Spleen (tissue), 11 donors: ENCODE measurements at regions not wholly inside any gene's neighbourhood (a gene's known extent, or its start where the extent isn't known, plus 50 kb on each side); places are given as distances from the start of the nearest gene placed in this dataset.

Source experiments
- DNase-seq: peaks from one replicate; pipeline ENCODE4 v3.0.0-alpha.2; 2020
- H3K27ac ChIP-seq, 8 donors: fragments of 200-600 bp; sonication (generic) in 7 of 8; 1 replicate in 4 of 8; 2 replicates in 4 of 8; pipeline versions ENCODE4 v1.5.0 to v1.8.0; 2016 to 2021; ENCODE audit warnings: inconsistent platforms in 4 of 8, mild to moderate bottlenecking in 4 of 8, moderate library complexity in 1 of 8
- H3K27me3 ChIP-seq, 7 donors: fragments of 200-600 bp; sonication (generic) in 6 of 7; replicated peaks in 1 of 7; 1 replicate in 4 of 7; 2 replicates in 3 of 7; pipeline versions ENCODE4 v1.5.0 to v1.8.0; 2016 to 2021; ENCODE audit warnings: inconsistent platforms in 3 of 7, mild to moderate bottlenecking in 1 of 7
- H3K36me3 ChIP-seq, 6 donors: fragments of 200-600 bp; sonication (generic) in 5 of 6; 1 replicate in 4 of 6; 2 replicates in 2 of 6; pipeline versions ENCODE4 v1.5.0 to v1.8.0; 2016 to 2021; ENCODE audit warnings: inconsistent platforms in 2 of 6
- H3K4me1 ChIP-seq, 6 donors: fragments of 200-600 bp; sonication (generic) in 5 of 6; 1 replicate in 3 of 6; 2 replicates in 3 of 6; pipeline versions ENCODE4 v1.5.0 to v1.8.0; 2016 to 2021; ENCODE audit warnings: inconsistent platforms in 3 of 6
- H3K4me3 ChIP-seq, 8 donors: fragments of 200-600 bp; sonication (generic) in 7 of 8; 1 replicate in 4 of 8; 2 replicates in 4 of 8; pipeline versions ENCODE4 v1.5.0 to v1.8.0; 2016 to 2021; ENCODE audit warnings: inconsistent platforms in 4 of 8, mild to moderate bottlenecking in 4 of 8, moderate library complexity in 2 of 8
- H3K9me3 ChIP-seq, 8 donors: fragments of 200-600 bp; sonication (generic) in 7 of 8; 1 replicate in 4 of 8; 2 replicates in 4 of 8; pipeline versions ENCODE4 v1.5.0 to v1.8.0; 2016 to 2021; ENCODE audit warnings: inconsistent platforms in 4 of 8
- CTCF ChIP-seq, 11 experiments: fragments of 200-600 bp in 7 of 11; fragments of 450-650 bp in 4 of 11; sonication (generic) in 4 of 11; IDR thresholded peaks in 8 of 11; conservative IDR thresholded peaks in 3 of 11; 1 replicate in 7 of 11; 2 replicates in 4 of 11; pipeline versions ENCODE4 v1.4.0 to v1.8.0; 2016 to 2021; ENCODE audit warnings: antibody characterized with exemption in 11 of 11, inconsistent platforms in 4 of 11, mild to moderate bottlenecking in 1 of 11
- POLR2A ChIP-seq, 3 donors: fragments of 450-650 bp; IDR thresholded peaks; one replicate each; pipeline ENCODE4 v1.5.1; 2017; ENCODE audit warnings: antibody characterized with exemption in 3 of 3, mild to moderate bottlenecking in 1 of 3
- POLR2AphosphoS5 ChIP-seq, 3 donors: sonication (generic); formaldehyde crosslinking; IDR thresholded peaks; one replicate each; pipeline ENCODE4 v1.5.1; 2017; ENCODE audit warnings: antibody characterized with exemption in 3 of 3
- WGBS, 5 donors: extraction: QIAGEN DNeasy Blood & Tissue Kit in 3 of 5; methylation state at CpG; one replicate each; pipeline versions ENCODE4 v1.1.5 to v1.1.7; 2013 to 2018; 5-methylcytosine and 5-hydroxymethylcytosine counted together
- intact Hi-C: fragments of 100-400 bp; cut with DNase I; formaldehyde crosslinking; loops from one replicate; pipeline ENCODE4 v1.15.0; 2023; ENCODE audit warnings: low total_unique reads
- donor health status: healthy with polysubstance abuse.
- donor health status: DM: no; HTN: no; CAD: no; lungs with moderate emphysema.
- donor health status: DM: no; HTN: no; CAD: no.
- donor health status: Bipolar disorder and iron deficiency.
- donor health status: healthy.
- donor health status: DM: no; HTN: no; CAD: no.
- donor health status: DM: yes; HTN: yes; CAD: no.

- H3K4me1 ChIP-seq: no peaks in the 10 kb centered on the region
- no peaks in the 10 kb centered on the region for H3K9me3 ChIP-seq
- no peak for DNase-seq
- no peaks in the 10 kb centered on the region for H3K27me3 ChIP-seq
- 86 to 92% (median 91%) methylated on average over 3 of the region's 3 CpGs for WGBS, 5 donors
- no peaks in the 10 kb centered on the region for H3K36me3 ChIP-seq
- TF ChIP-seq CTCF (IDR thresholded peaks at IDR 0.05 in 8 of 11, conservative IDR thresholded peaks at IDR 0.05 in 3 of 11) (no peak), POLR2AphosphoS5 (IDR thresholded peaks at IDR 0.05) (no peak), POLR2A (IDR thresholded peaks at IDR 0.05) (no peak)
- intact Hi-C loops: no loop called here
- no peak overlapping the region for H3K27ac ChIP-seq
- no peak overlapping the region for H3K4me3 ChIP-seq
Observed at GRCh38 chr7:19851504-19851903, 78.1 kb upstream of the TMEM196 start.

GRCh38 chr7:19834566-19834965 lies 61.1 kb upstream of the TMEM196 start:
- no peak for DNase-seq
- WGBS, 5 donors: 65 to 89% (median 79%) methylated on average over 2 of the region's 2 CpGs
- Histone ChIP-seq H3K4me3 (no peak overlapping the region), H3K27ac (no peak overlapping the region), H3K4me1 (no peaks in the 10 kb centered on the region), H3K9me3 (no peaks in the 10 kb centered on the region), H3K27me3 (no peaks in the 10 kb centered on the region), H3K36me3 (no peaks in the 10 kb centered on the region)
- TF ChIP-seq POLR2A (IDR thresholded peaks at IDR 0.05) (no peak), CTCF (IDR thresholded peaks at IDR 0.05 in 8 of 11, conservative IDR thresholded peaks at IDR 0.05 in 3 of 11) (no peak), POLR2AphosphoS5 (IDR thresholded peaks at IDR 0.05) (no peak)
- intact Hi-C loops: no loop called here

- 55 to 72% (median 60%) methylated on average over 2 of the region's 2 CpGs for WGBS, 5 donors
- DNase-seq: no peak
- H3K4me1 ChIP-seq: no peaks in the 10 kb centered on the region
- no peaks in the 10 kb centered on the region for H3K36me3 ChIP-seq
- TF ChIP-seq POLR2AphosphoS5 (IDR thresholded peaks at IDR 0.05) (no peak), CTCF (IDR thresholded peaks at IDR 0.05 in 8 of 11, conservative IDR thresholded peaks at IDR 0.05 in 3 of 11) (no peak), POLR2A (IDR thresholded peaks at IDR 0.05) (no peak)
- H3K9me3 ChIP-seq: no peaks in the 10 kb centered on the region
- H3K27ac ChIP-seq: no peak overlapping the region
- intact Hi-C loops: no loop called here
- no peaks in the 10 kb centered on the region for H3K27me3 ChIP-seq
- H3K4me3 ChIP-seq: no peak overlapping the region
Observed at GRCh38 chr7:19830604-19831003, 57.2 kb upstream of the TMEM196 start.
